Choroid plexus epithelial cell (primary cell): ENCODE measurements at regions not wholly inside any gene's neighbourhood (a gene's known extent, or its start where the extent isn't known, plus 50 kb on each side); places are given as distances from the start of the nearest gene placed in this dataset.
A peak's percentile ranks its signal among the peaks of the same experiment; 100 is the strongest.
"Not testable (repeated sequence)": the region's sequence is repeated elsewhere in the genome, so short reads cannot be mapped to it uniquely, and the experiment has no call there.

Experiments used
- DNase-seq: peaks from one replicate; pipeline ENCODE4 v3.0.0-alpha.2; 2010; ENCODE audit warnings: low read depth
- H3K4me3 ChIP-seq: 2 replicates; pipeline ENCODE4 v1.5.1; 2011; ENCODE audit warnings: low read depth, mild to moderate bottlenecking, control low read depth, low read length, moderate library complexity
- CTCF ChIP-seq: conservative IDR thresholded peaks from 2 replicates; pipeline ENCODE4 v1.5.1; 2011; ENCODE audit warnings: low read depth, mild to moderate bottlenecking, control low read depth, inconsistent platforms, low read length, moderate library complexity

GRCh38 chr9:117649126-117649525 lies 55.1 kb upstream of the TLR4 start:
- TF ChIP-seq CTCF = no peak
- DNase-seq = peak; percentile 12
- H3K4me3 ChIP-seq = no peak overlapping the region

- H3K4me3 ChIP-seq = peak overlapping the region; percentile 28
- no peak for TF ChIP-seq CTCF
- no peak for DNase-seq
These were observed 59.1 kb upstream of the TLR4 start for GRCh38 chr9:117644932-117645636.

GRCh38 chr9:117644133-117644931 lies 59.9 kb upstream of the TLR4 start:
- TF ChIP-seq CTCF = peak; percentile 99
- H3K4me3 ChIP-seq = peak overlapping the region; percentile 28
- DNase-seq = peak; percentile 83

- H3K4me3 ChIP-seq = peak overlapping the region; percentile 12
- DNase-seq = no peak
- TF ChIP-seq CTCF = no peak
These were observed 60.9 kb upstream of the TLR4 start for GRCh38 chr9:117643288-117643654.

GRCh38 chr9:117642571-117643287 lies 61.5 kb upstream of the TLR4 start:
- H3K4me3 ChIP-seq = peak overlapping the region; percentile 12
- not testable (repeated sequence) for DNase-seq

GRCh38 chr9:117636681-117637080 lies 67.5 kb upstream of the TLR4 start:
- no peak for DNase-seq
- H3K4me3 ChIP-seq = no peak overlapping the region

More at GRCh38 chr9:117636681-117637080, 67.5 kb upstream of the TLR4 start:
- TF ChIP-seq CTCF = no peak
